ENCODE measurements at regions not wholly inside any gene's neighbourhood (a gene's known extent, or its start where the extent isn't known, plus 50 kb on each side); places are given as distances from the start of the nearest gene placed in this dataset.

- Histone ChIP-seq H3K4ac (replicated peaks; ENCODE audit: insufficient read length, low read depth, low read length) (no peak overlapping the region), H2AK5ac (ENCODE audit: low read depth, low read length) (no peak overlapping the region), H3K56ac (replicated peaks; ENCODE audit: insufficient read length, low read depth, low read length) (no peak overlapping the region), H3K27me3 (replicated peaks in 1 of 4; ENCODE audit: control insufficient read depth in 3 of 4, extremely low read depth in 1 of 4, insufficient read depth in 3 of 4, low read length in 3 of 4) (no peaks in the 10 kb centered on the region), H2AFZ (ENCODE audit: low read length) (no peak overlapping the region), H4K20me1 (replicated peaks in 1 of 2; ENCODE audit: control insufficient read depth in 1 of 2, insufficient read depth in 2 of 2, low read length in 2 of 2) (no peaks in the 10 kb centered on the region), H2BK120ac (replicated peaks; ENCODE audit: low read depth, low read length) (no peak overlapping the region), H3K18ac (ENCODE audit: extremely low read depth, low read length) (no peak overlapping the region), H2BK20ac (ENCODE audit: low read length) (no peak overlapping the region), H3K4me2 (ENCODE audit: insufficient read depth in 1 of 2, low read depth in 2 of 2, low read length in 2 of 2) (no peak overlapping the region), H3K23me2 (ENCODE audit: low read depth, low read length) (no peaks in the 10 kb centered on the region), H3K4me1 (replicated peaks in 1 of 4; ENCODE audit: control insufficient read depth in 3 of 4, insufficient read depth in 4 of 4, low read length in 3 of 4) (no peaks in the 10 kb centered on the region), H3K79me2 (ENCODE audit: control insufficient read depth in 1 of 2, insufficient read depth in 2 of 2, low read length in 2 of 2) (no peaks in the 10 kb centered on the region), H3K9me3 (ENCODE audit: insufficient read depth in 2 of 2, low read depth in 1 of 2, low read length in 1 of 2) (peaks cover 13 to 16% of the 10 kb centered on the region in 2 experiments), H3K79me1 (ENCODE audit: low read depth, low read length) (no peaks in the 10 kb centered on the region), H2BK12ac (ENCODE audit: low read depth, low read length) (no peak overlapping the region), H3K9ac (replicated peaks in 1 of 4; ENCODE audit: extremely low read depth in 1 of 4, low read depth in 3 of 4, low read length in 3 of 4) (no peak overlapping the region), H3K14ac (ENCODE audit: insufficient read length) (no peak overlapping the region), H4K8ac (ENCODE audit: extremely low read depth, insufficient read depth, low read length) (no peak overlapping the region), H4K91ac (replicated peaks; ENCODE audit: insufficient read length, low read length) (no peak overlapping the region), H3K4me3 (ENCODE audit: extremely low read depth in 1 of 4, insufficient read depth in 2 of 4, low read depth in 3 of 4, low read length in 4 of 4) (no peak overlapping the region), H4K5ac (ENCODE audit: insufficient read length, low read depth, low read length) (no peak overlapping the region), H2BK15ac (ENCODE audit: low read length) (no peak overlapping the region), H3K36me3 (ENCODE audit: control insufficient read depth in 2 of 4, insufficient read depth in 4 of 4, low read length in 3 of 4) (no peaks in the 10 kb centered on the region), H3K23ac (ENCODE audit: insufficient read length) (no peak overlapping the region), H3K27ac (ENCODE audit: low read depth, low read length) (no peak overlapping the region), H2BK5ac (ENCODE audit: low read depth, low read length) (no peak overlapping the region)
- POLR2A ChIA-PET (ENCODE audit: partially characterized antibody) = no interaction called here
- WGBS, 2 experiments (ENCODE audit: extremely low coverage in 1 of 2, insufficient coverage in 1 of 2, insufficient read length in 1 of 2, insufficient replicate concordance in 2 of 2, low coverage in 1 of 2, low lambda C conversion rate in 2 of 2, missing lambda C conversion rate in 1 of 2) = 89% methylated on average over 14 of the region's 14 CpGs; no CpG with 5 or more reads in 1 of the 2 experiments
- FAIRE-seq (no peak), DNase-seq (ENCODE audit: low read depth in 1 of 2, low spot score in 2 of 2) (no peak)
- TF ChIP-seq USF2 (IDR thresholded peaks at IDR 0.05; ENCODE audit: low read length) (no peak), HDAC2 (IDR thresholded peaks at IDR 0.05; ENCODE audit: borderline replicate concordance in 1 of 2, low read depth in 2 of 2, low read length in 2 of 2) (no peak), PHF8 (conservative IDR thresholded peaks at IDR 0.05; ENCODE audit: low read depth, low read length) (no peak), SP4 (IDR thresholded peaks at IDR 0.05; ENCODE audit: low read length) (no peak), TAF1 (IDR thresholded peaks at IDR 0.05; ENCODE audit: low read depth, low read length) (no peak), NANOG (IDR thresholded peaks at IDR 0.05; ENCODE audit: insufficient read depth, low read depth, low read length, poor library complexity, severe bottlenecking) (no peak), SP1 (IDR thresholded peaks at IDR 0.05; ENCODE audit: low read depth, low read length) (no peak), TCF12 (IDR thresholded peaks at IDR 0.05; ENCODE audit: low read depth, low read length) (no peak), KDM5A (IDR thresholded peaks at IDR 0.05; ENCODE audit: low read length) (no peak)
- CTCF ChIA-PET (ENCODE audit: partially characterized antibody) = no interaction called here
These were observed 197.3 kb upstream of the FOLH1 start for GRCh38 chr11:49405743-49406142.

All from H1 (cell line).